Upper lobe of left lung (tissue), 6 donors: ENCODE measurements at regions not wholly inside any gene's neighbourhood (a gene's known extent, or its start where the extent isn't known, plus 50 kb on each side); places are given as distances from the start of the nearest gene placed in this dataset.

ENCODE experiments used
- ATAC-seq, 2 donors: fragments of 200-7000 bp; cut with Tn5 transposase; one replicate each; pipeline ENCODE4 v1.9.1; 2022; ENCODE audit warnings: mild to moderate bottlenecking in 2 of 2, moderate library complexity in 2 of 2; ENCODE audit not compliant: low FRiP score in 2 of 2
- DNase-seq, 2 donors: peaks; one replicate each; pipeline ENCODE4 v3.0.0-alpha.2; 2019 to 2020
- H3K27ac ChIP-seq, 4 donors: fragments of 200-600 bp; sonication (generic); one replicate each; pipeline ENCODE4 v1.5.1; 2016 to 2019
- H3K27me3 ChIP-seq, 4 donors: fragments of 200-600 bp; sonication (generic); one replicate each; pipeline ENCODE4 v1.5.1; 2017 to 2019
- H3K36me3 ChIP-seq, 4 donors: fragments of 200-600 bp; sonication (generic); one replicate each; pipeline ENCODE4 v1.5.1; 2016 to 2019
- H3K4me1 ChIP-seq, 4 donors: fragments of 200-600 bp; sonication (generic); one replicate each; pipeline ENCODE4 v1.5.1; 2018 to 2019
- H3K4me3 ChIP-seq, 4 donors: fragments of 200-600 bp; sonication (generic); one replicate each; pipeline ENCODE4 v1.5.1; 2017 to 2019; ENCODE audit warnings: mild to moderate bottlenecking in 2 of 4, moderate library complexity in 1 of 4
- H3K9me3 ChIP-seq, 4 donors: fragments of 200-600 bp; sonication (generic); one replicate each; pipeline ENCODE4 v1.5.1; 2018 to 2019
- EP300 ChIP-seq, 4 donors: sonication (generic); formaldehyde crosslinking; IDR thresholded peaks; one replicate each; pipeline ENCODE4 v1.5.1; 2017; ENCODE audit warnings: antibody characterized with exemption in 4 of 4, control low read depth in 2 of 4
- POLR2A ChIP-seq, 4 donors: fragments of 450-650 bp; IDR thresholded peaks; one replicate each; pipeline ENCODE4 v1.5.1; 2016 to 2017; ENCODE audit warnings: antibody characterized with exemption in 4 of 4, mild to moderate bottlenecking in 2 of 4
- POLR2AphosphoS5 ChIP-seq, 2 donors: sonication (generic); formaldehyde crosslinking; IDR thresholded peaks; one replicate each; pipeline ENCODE4 v1.5.1; 2017; ENCODE audit warnings: antibody characterized with exemption in 2 of 2
- WGBS, 2 donors: methylation state at CpG; one replicate each; pipeline ENCODE4 v1.1.5; 2017 to 2018; 5-methylcytosine and 5-hydroxymethylcytosine counted together
- TF ChIP-seq, protein P1 (sequence below), 6 experiments: fragments of 450-650 bp in 4 of 6; fragments of 200-600 bp in 2 of 6; sonication (generic) in 2 of 6; IDR thresholded peaks; one replicate each; pipeline ENCODE4 v1.5.1; 2016 to 2019; ENCODE audit warnings: antibody characterized with exemption in 6 of 6
- donor health status: DM: no; HTN: no; CAD: no; lungs with moderate emphysema.
- donor health status: DM: no; HTN: yes; CAD: no; lungs with severe emphysema.

DNA sequence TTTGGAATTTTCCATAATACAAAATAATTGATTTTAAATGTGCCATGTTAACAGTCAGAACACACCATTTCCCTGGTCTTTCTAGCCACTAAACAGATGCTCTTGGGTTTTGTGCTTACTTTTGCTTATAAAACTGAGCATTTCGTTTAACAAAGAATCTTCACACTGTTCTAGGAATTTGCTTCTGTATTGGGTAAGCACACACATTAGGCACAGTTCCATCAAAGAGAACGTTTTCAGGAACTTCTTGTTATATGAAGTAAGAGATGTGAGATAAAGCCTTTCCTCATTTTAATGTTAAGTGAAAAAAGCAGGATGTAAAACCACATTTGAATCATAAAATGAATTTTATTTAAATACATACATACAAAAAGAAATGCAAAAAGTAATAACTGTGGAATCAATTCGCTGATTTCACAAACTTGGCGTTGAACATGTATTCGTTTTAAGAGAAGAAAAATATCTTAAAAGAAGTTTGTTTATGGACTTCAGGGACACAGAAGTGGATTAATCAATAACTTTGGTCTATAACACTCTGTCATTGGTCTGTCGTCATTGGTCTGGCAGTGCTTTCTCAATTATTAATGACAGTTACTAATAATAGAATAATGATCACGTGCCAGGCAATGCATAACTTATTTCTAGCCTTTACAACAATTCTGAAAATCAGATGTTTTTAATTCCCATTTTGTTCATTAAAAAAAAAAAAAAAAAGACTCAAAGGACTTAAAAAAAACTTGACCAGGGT is 199.9 kb upstream of the PRDM1 start:
- DNase-seq (no peak), ATAC-seq (peak in 1 of 2 donors; percentile 42)
- no peak for TF ChIP-seq EP300 (IDR thresholded peaks at IDR 0.05)
- TF ChIP-seq, protein P1, sequence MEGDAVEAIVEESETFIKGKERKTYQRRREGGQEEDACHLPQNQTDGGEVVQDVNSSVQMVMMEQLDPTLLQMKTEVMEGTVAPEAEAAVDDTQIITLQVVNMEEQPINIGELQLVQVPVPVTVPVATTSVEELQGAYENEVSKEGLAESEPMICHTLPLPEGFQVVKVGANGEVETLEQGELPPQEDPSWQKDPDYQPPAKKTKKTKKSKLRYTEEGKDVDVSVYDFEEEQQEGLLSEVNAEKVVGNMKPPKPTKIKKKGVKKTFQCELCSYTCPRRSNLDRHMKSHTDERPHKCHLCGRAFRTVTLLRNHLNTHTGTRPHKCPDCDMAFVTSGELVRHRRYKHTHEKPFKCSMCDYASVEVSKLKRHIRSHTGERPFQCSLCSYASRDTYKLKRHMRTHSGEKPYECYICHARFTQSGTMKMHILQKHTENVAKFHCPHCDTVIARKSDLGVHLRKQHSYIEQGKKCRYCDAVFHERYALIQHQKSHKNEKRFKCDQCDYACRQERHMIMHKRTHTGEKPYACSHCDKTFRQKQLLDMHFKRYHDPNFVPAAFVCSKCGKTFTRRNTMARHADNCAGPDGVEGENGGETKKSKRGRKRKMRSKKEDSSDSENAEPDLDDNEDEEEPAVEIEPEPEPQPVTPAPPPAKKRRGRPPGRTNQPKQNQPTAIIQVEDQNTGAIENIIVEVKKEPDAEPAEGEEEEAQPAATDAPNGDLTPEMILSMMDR (IDR thresholded peaks at IDR 0.05) = no peak
- TF ChIP-seq POLR2AphosphoS5 (IDR thresholded peaks at IDR 0.05) = no peak
- no peak for TF ChIP-seq POLR2A (IDR thresholded peaks at IDR 0.05)

DNA sequence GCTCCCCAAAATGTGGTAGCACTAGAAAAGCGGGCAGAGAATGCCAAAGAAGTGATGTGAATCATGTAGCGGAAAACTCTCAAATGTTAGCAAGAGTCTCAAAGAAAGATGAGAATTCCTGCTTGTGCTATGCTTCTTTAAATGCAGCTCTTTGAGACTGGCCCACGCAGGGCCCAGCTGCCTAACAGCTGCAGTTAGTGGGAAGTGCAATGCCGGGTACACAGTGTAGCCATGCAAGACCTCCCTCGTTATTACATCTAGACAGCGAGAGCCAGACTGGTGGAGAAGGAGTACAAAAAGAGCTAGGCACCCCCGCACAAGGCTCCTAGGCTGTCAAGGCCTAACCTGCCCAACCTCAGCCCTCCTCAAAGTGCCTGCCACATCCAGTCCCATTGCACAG is 201.7 kb upstream of the PRDM1 start:
- peak in 1 of 2 donors; percentile 36 for ATAC-seq
- no peaks in the 10 kb centered on the region for H3K27me3 ChIP-seq
- H3K9me3 ChIP-seq = no peaks in the 10 kb centered on the region
- WGBS, 2 donors = 83% methylated on average over 5 to 7 of the region's 7 CpGs
- no peak overlapping the region for H3K27ac ChIP-seq
- H3K4me1 ChIP-seq = peaks cover 0 to 7% (median 2%) of the 10 kb centered on the region in 4 donors
- H3K36me3 ChIP-seq = no peaks in the 10 kb centered on the region
- TF ChIP-seq EP300 (IDR thresholded peaks at IDR 0.05) (no peak), POLR2AphosphoS5 (IDR thresholded peaks at IDR 0.05) (no peak), POLR2A (IDR thresholded peaks at IDR 0.05) (no peak)
- TF ChIP-seq, protein P1 (IDR thresholded peaks at IDR 0.05) = no peak
- DNase-seq = no peak
- H3K4me3 ChIP-seq = no peak overlapping the region

More for the DNA sequence above, 199.9 kb upstream of the PRDM1 start:
- H3K27me3 ChIP-seq = no peaks in the 10 kb centered on the region
- peaks cover 0 to 3% (median 0%) of the 10 kb centered on the region in 4 donors for H3K4me1 ChIP-seq
- H3K4me3 ChIP-seq = no peak overlapping the region
- 44% methylated on average over 7 of the region's 7 CpGs for WGBS, 2 donors
- peaks cover 0 to 3% (median 0%) of the 10 kb centered on the region in 4 donors for H3K9me3 ChIP-seq
- H3K27ac ChIP-seq = no peak overlapping the region
- no peaks in the 10 kb centered on the region for H3K36me3 ChIP-seq

DNA sequence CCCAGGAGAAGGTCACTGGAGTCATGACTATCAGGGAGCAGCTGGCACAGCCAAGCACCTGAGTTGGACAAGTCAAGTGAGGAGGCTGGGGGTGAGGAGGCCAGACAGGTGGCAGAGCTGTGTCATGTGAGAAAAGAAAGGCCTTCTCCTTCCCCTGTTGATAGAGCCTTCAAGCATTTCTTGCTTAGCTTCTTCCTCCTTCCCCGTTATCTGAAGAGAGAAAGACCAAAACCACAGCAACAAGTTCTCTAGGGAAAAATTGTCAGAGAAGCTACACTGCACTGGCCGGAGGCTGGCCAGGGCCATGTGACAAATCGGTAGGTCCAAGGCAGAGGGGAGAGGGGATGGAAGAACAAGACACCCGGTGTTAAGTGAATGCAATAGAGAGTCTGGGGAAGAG is 202.1 kb upstream of the PRDM1 start:
- Histone ChIP-seq H3K4me1 (peaks cover 0 to 7% (median 2%) of the 10 kb centered on the region in 4 donors), H3K36me3 (no peaks in the 10 kb centered on the region), H3K27me3 (no peaks in the 10 kb centered on the region), H3K9me3 (no peaks in the 10 kb centered on the region), H3K4me3 (no peak overlapping the region), H3K27ac (no peak overlapping the region)
- TF ChIP-seq EP300 (IDR thresholded peaks at IDR 0.05) (no peak), POLR2AphosphoS5 (IDR thresholded peaks at IDR 0.05) (no peak), POLR2A (IDR thresholded peaks at IDR 0.05) (no peak)
- TF ChIP-seq, protein P1 (IDR thresholded peaks at IDR 0.05) = no peak
- ATAC-seq (no peak), DNase-seq (no peak)
- WGBS, 2 donors = 72 to 74% methylated on average over 4 of the region's 4 CpGs

DNA sequence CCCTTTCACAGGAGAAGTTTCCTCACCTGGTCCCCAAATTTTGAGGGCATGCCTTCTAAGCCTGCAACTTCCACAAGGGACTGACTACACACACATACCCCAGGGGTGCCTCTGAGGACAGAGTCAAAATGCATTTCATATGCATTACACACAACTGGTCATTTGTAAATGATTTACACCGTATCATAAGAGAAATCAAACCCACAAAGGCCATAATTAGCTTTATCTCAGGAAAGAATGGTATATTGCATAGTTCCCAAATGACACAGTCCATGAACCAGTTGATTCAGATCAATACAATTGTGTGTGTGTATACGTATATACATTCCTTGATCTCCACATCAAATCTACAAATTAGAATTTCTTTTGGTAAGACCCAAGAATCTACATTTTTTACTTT is 203.3 kb upstream of the PRDM1 start:
- H3K4me1 ChIP-seq = peaks cover 0 to 7% (median 2%) of the 10 kb centered on the region in 4 donors
- DNase-seq = no peak
- 88 to 99% methylated on average over 2 of the region's 2 CpGs for WGBS, 2 donors
- H3K4me3 ChIP-seq = no peak overlapping the region
- H3K9me3 ChIP-seq = no peaks in the 10 kb centered on the region
- H3K36me3 ChIP-seq = no peaks in the 10 kb centered on the region
- no peaks in the 10 kb centered on the region for H3K27me3 ChIP-seq
- H3K27ac ChIP-seq = no peak overlapping the region
- no peak for TF ChIP-seq POLR2A (IDR thresholded peaks at IDR 0.05)
- TF ChIP-seq, protein P1 (IDR thresholded peaks at IDR 0.05) = no peak
- TF ChIP-seq POLR2AphosphoS5 (IDR thresholded peaks at IDR 0.05) = no peak
- TF ChIP-seq EP300 (IDR thresholded peaks at IDR 0.05) = no peak
- no peak for ATAC-seq
